Transverse colon (tissue), 4 donors: ENCODE measurements at regions not wholly inside any gene's neighbourhood (a gene's known extent, or its start where the extent isn't known, plus 50 kb on each side); places are given as distances from the start of the nearest gene placed in this dataset.
"Not testable (repeated sequence)": the region's sequence is repeated elsewhere in the genome, so short reads cannot be mapped to it uniquely, and the experiment has no call there.

ENCODE experiments used
- DNase-seq: peaks from one replicate; pipeline ENCODE4 v3.0.0-alpha.2; 2019
- H3K27ac ChIP-seq, 4 donors: fragments of 200-600 bp; sonication (generic); 2 replicates each; pipeline ENCODE4 v1.5.1; 2016 to 2018; ENCODE audit warnings: inconsistent platforms in 4 of 4
- H3K27me3 ChIP-seq: fragments of 200-600 bp; sonication (generic); 2 replicates; pipeline ENCODE4 v1.5.1; 2017; ENCODE audit warnings: inconsistent platforms
- H3K36me3 ChIP-seq, 4 donors: fragments of 200-600 bp; sonication (generic); 2 replicates each; pipeline ENCODE4 v1.5.1; 2017 to 2019; ENCODE audit warnings: inconsistent platforms in 4 of 4
- H3K4me1 ChIP-seq, 4 donors: fragments of 200-600 bp; sonication (generic); 2 replicates each; pipeline ENCODE4 v1.5.1; 2017 to 2020; ENCODE audit warnings: inconsistent platforms in 4 of 4
- H3K4me3 ChIP-seq, 4 donors: fragments of 200-600 bp; sonication (generic); 1 replicate in 1 of 4; 2 replicates in 3 of 4; pipeline versions ENCODE4 v1.5.1 to v1.6.1; 2017 to 2019; ENCODE audit warnings: inconsistent platforms in 4 of 4
- H3K9me3 ChIP-seq, 2 donors: fragments of 200-600 bp; sonication (generic); 2 replicates each; pipeline ENCODE4 v1.5.1; 2017 to 2019; ENCODE audit warnings: inconsistent platforms in 2 of 2
- CTCF ChIP-seq, 5 experiments: fragments of 200-600 bp in 3 of 5; fragments of 450-650 bp in 2 of 5; sonication (generic) in 3 of 5; IDR thresholded peaks; 1 replicate in 2 of 5; 2 replicates in 3 of 5; pipeline ENCODE4 v1.5.1; 2016 to 2017; ENCODE audit warnings: antibody characterized with exemption in 5 of 5, inconsistent platforms in 3 of 5, mild to moderate bottlenecking in 2 of 5, moderate library complexity in 1 of 5
- EP300 ChIP-seq: sonication (generic); formaldehyde crosslinking; IDR thresholded peaks from one replicate; pipeline ENCODE4 v1.6.1; 2017; ENCODE audit warnings: antibody characterized with exemption, low read depth
- POLR2A ChIP-seq: fragments of 450-650 bp; IDR thresholded peaks from one replicate; pipeline ENCODE4 v1.6.1; 2016; ENCODE audit warnings: antibody characterized with exemption, mild to moderate bottlenecking, moderate library complexity
- POLR2AphosphoS5 ChIP-seq, 3 donors: sonication (generic); formaldehyde crosslinking; IDR thresholded peaks; one replicate each; pipeline ENCODE4 v1.6.1; 2016; ENCODE audit warnings: antibody characterized with exemption in 3 of 3
- WGBS, 2 donors: methylation state at CpG; one replicate each; pipeline ENCODE4 v1.1.5; 2018; ENCODE audit warnings: low coverage in 1 of 2; 5-methylcytosine and 5-hydroxymethylcytosine counted together
- in situ Hi-C, 4 donors: fragments of 200-750 bp; cut with MboI; loops; one replicate each; pipeline versions ENCODE4 v1.15.0 to v1.15.1; 2017; ENCODE audit warnings: low sequenced_read_pairs in 3 of 4, low pct_ligation_motif_present in 1 of 4, low pct_unique_long_range_greater_than_20kb in 1 of 4
- intact Hi-C: fragments of 100-400 bp; cut with DNase I; formaldehyde crosslinking; loops from one replicate; pipeline ENCODE4 v1.15.1; 2023; ENCODE audit warnings: low total_unique reads

GRCh38 chr4:27442146-27442545 lies 581.5 kb downstream of the STIM2 start:
- in situ Hi-C loops (no loop called here), intact Hi-C loops (no loop called here)
- TF ChIP-seq EP300 (no peak), POLR2A (no peak), CTCF (IDR thresholded peaks at IDR 0.05) (no peak), POLR2AphosphoS5 (IDR thresholded peaks at IDR 0.05) (no peak)
- 60 to 62% methylated on average over 1 of the region's 1 CpG for WGBS, 2 donors
- DNase-seq = no peak
- Histone ChIP-seq H3K27ac (no peak overlapping the region), H3K9me3 (no peaks in the 10 kb centered on the region), H3K4me1 (no peaks in the 10 kb centered on the region), H3K27me3 (no peaks in the 10 kb centered on the region), H3K4me3 (no peak overlapping the region), H3K36me3 (no peaks in the 10 kb centered on the region)

GRCh38 chr4:27442661-27443060 lies 582.0 kb downstream of the STIM2 start:
- intact Hi-C loops, in situ Hi-C loops, H3K27ac ChIP-seq, H3K4me3 ChIP-seq, H3K27me3 ChIP-seq, H3K4me1 ChIP-seq, DNase-seq, H3K9me3 ChIP-seq, H3K36me3 ChIP-seq: not testable (repeated sequence)
- 64 to 74% methylated on average over 3 to 4 of the region's 4 CpGs for WGBS, 2 donors

- WGBS, 2 donors = 67 to 83% methylated on average over 1 to 3 of the region's 3 CpGs
- in situ Hi-C loops (no loop called here), intact Hi-C loops (no loop called here)
- Histone ChIP-seq H3K4me1 (no peaks in the 10 kb centered on the region), H3K4me3 (no peak overlapping the region), H3K27me3 (no peaks in the 10 kb centered on the region), H3K36me3 (no peaks in the 10 kb centered on the region), H3K9me3 (peaks cover 0 to 2% of the 10 kb centered on the region in 2 donors), H3K27ac (no peak overlapping the region)
- TF ChIP-seq CTCF (IDR thresholded peaks at IDR 0.05) = no peak
- no peak for TF ChIP-seq EP300
- no peak for TF ChIP-seq POLR2A
- TF ChIP-seq POLR2AphosphoS5 (IDR thresholded peaks at IDR 0.05) = no peak
- no peak for DNase-seq
Observed at GRCh38 chr4:27463816-27464215, 603.2 kb downstream of the STIM2 start.

GRCh38 chr4:27467351-27467750 lies 606.7 kb downstream of the STIM2 start:
- intact Hi-C loops = no loop called here
- H3K4me3 ChIP-seq = no peak overlapping the region
- no peaks in the 10 kb centered on the region for H3K4me1 ChIP-seq
- H3K27ac ChIP-seq = no peak overlapping the region
- DNase-seq = no peak
- no peaks in the 10 kb centered on the region for H3K9me3 ChIP-seq
- no peaks in the 10 kb centered on the region for H3K36me3 ChIP-seq
- in situ Hi-C loops = no loop called here
- H3K27me3 ChIP-seq = no peaks in the 10 kb centered on the region
- TF ChIP-seq CTCF (IDR thresholded peaks at IDR 0.05) (no peak), POLR2A (no peak), POLR2AphosphoS5 (IDR thresholded peaks at IDR 0.05) (no peak), EP300 (no peak)

- TF ChIP-seq CTCF (IDR thresholded peaks at IDR 0.05) (no peak), POLR2AphosphoS5 (IDR thresholded peaks at IDR 0.05) (no peak), POLR2A (no peak), EP300 (no peak)
- 91 to 100% methylated on average over 1 of the region's 1 CpG for WGBS, 2 donors
- no peaks in the 10 kb centered on the region for H3K27me3 ChIP-seq
- no peaks in the 10 kb centered on the region for H3K4me1 ChIP-seq
- in situ Hi-C loops (no loop called here), intact Hi-C loops (no loop called here)
- H3K36me3 ChIP-seq = no peaks in the 10 kb centered on the region
- H3K4me3 ChIP-seq = no peak overlapping the region
- DNase-seq = no peak
- H3K27ac ChIP-seq = no peak overlapping the region
- H3K9me3 ChIP-seq = no peaks in the 10 kb centered on the region
Observed at GRCh38 chr4:27472364-27472763, 611.7 kb downstream of the STIM2 start.
